ENCODE measurements at regions not wholly inside any gene's neighbourhood (a gene's known extent, or its start where the extent isn't known, plus 50 kb on each side); places are given as distances from the start of the nearest gene placed in this dataset.
"Not testable (repeated sequence)": the region's sequence is repeated elsewhere in the genome, so short reads cannot be mapped to it uniquely, and the experiment has no call there.

DNA sequence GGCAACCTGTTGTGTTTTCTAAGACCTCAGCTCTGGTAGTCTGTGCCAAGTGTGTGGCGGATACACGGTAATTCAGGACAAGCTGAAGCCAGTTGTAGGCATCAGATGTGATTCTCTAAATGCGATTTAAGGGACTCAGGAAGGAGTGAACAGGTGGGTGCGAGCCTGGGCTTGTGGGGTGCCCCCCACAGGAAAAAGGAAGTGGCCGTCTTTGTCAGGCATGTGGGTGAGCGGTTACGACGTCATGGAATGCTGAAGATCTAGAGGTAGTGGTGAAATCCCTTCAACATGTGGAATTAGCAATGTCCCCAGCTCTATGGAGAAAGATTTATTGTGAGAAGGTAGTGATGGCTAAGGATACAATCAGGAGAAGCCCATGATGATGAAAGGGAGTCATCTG lies 95.1 kb upstream of the EXOC2 start:
- no peak for DNase-seq

DNA sequence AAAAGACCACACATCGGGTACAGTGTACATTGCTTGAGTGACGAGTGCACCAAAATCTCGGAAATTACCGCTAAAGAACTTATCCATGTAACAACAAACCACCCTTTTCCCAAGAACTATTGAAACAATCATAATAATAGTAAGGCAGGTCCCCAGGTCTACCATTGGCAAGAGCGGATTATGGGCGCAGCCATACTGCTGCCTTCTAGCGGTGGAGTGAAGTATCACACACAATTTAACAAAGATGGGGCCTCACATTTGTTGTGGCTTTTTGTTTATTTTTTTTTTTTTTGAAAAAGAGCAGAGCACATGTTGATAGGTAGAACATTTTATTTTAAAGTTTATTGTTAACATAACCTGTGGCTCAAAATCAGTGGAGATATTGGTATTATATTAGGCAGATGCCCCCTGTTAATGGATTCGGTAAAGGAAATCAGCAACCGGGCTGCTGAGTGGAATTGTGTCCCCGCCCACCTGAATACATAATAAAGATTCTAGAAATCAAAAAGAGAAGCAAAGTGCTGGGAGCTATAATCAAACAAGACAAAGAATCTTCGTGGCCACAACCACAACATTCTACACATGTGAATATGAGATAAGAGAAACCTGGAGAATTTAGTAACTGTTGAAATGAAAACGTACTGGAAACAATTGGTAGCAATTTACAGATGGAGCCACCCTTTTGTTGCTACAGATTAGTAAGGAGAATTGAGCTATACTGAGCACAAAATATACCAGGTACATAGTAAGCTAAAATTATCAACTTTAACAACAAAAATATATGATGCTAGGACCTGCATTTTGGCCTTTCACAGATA lies 94.2 kb upstream of the EXOC2 start:
- no peak for DNase-seq

DNA sequence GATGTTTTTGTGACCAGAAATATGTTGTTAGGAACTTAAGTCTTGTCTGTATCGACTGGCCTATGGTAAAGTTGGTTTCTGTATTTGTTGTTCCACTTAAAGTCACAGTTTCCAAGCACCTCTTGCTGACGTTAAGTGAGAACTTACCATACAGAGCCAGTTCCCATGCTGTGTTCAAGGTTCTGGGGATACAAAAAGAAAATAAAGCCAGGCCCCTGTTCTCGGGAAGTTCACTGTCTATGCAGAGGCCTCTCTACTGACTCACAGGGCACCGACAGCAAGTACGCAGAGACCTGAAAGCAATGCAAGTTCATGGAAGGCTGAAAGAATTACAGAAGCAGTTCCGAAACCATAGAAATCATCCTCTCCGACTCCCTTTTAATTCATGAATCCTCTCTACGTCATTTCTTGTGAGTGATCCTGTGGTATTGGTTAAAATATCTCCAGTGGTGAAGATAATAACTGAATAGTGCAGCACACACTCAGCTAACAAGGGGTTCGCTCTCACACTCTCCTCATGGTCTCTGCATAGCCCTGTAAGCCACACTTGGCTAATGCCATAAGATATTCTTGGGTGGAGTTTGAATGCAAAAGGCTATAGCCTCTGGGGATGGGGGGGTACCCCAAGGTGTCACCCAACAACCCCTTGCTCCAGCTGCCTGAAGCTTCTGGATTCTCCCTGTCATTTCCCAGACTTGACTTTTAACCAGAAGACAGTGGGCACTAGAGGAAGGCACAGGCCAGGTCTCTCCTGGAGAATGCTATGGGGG lies 91.2 kb upstream of the EXOC2 start:
- no peak for DNase-seq

DNA sequence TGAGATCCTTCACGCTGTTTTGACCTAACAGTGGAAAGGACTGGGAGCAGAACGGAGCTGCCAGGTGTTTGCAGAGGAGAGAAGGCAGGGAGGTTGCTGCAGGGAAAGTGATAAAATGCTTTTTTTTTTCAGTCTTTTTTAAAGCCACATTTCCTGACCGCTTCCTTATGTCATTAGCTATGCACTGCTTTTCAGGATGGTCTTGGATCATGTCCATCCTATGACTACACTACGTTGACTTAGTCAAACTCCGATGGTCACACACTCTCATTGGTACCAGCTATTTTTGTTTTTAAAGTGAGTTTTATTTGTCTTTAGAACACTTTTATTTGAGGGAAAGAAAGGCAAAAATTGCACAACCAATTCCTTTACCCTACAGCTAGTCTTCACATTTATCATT lies 89.2 kb upstream of the EXOC2 start:
- DNase-seq: no peak

DNA sequence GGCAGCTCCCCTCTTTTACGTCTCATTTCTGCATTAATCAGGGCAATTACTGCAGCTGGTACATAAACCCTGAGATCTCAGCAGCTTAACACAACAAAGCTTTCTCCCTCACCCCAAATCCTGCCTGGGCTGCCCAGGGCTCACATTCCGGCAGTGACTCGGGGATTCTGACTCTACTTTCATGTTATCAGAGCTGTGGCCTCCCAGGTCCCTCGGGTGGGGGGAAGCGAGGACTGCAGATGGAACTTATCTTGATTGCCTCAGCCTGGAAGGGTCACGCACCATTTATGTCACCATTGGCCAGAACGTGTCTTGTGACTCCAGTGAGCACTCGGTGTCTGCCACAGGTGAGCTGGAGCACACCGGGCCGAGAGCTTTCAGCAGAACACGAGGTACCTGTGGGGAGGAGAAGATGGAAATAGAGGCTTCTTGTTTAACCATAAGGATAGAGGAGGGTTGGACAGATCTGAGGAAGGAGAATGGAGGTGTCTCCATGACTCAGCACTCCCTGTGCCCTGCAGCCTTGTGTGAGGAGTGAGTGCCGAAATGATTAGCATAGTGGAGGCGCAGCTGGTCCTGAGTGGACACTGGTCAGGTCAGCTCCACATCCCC lies 88.5 kb upstream of the EXOC2 start:
- no peak for DNase-seq

DNA sequence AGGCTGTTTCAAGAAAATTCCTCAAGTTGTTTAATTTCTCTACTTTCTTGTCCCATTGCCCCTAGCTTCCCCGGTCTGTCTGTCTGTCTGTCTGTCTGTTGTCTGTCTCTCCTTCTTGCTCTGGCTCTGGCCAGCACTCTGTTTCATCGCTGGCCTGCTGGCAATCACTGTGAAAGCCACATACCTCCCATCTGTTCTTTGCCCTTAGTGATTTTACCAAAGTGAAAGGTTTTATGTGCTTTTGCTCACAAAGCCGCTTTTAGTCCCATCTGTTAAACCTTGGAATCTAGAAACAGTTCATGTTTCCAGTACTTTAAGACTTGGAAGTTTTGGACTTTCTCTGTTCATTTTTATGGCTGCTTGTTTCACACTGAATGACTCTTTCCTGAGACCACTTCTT lies 87.8 kb upstream of the EXOC2 start:
- no peak for DNase-seq

DNA sequence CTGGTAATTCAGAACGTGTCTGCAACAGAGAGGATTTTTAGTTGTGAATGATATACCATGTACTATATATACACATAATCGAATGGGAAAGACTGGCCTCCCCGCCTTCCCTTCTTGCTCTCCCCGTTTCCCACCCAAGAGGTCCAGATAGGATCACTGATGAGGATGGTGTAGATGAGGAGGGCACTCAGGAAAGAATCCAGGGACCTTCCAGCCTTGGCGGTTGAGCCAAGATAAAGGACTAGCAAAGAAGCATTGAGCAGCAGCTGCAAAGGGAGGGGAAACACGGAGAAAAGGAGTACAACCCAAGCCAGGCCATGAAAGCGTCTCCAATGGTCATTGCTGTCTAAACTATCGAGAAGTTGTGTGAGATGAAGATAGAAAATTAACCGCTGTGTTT lies 84.0 kb upstream of the EXOC2 start:
- no peak for DNase-seq

DNA sequence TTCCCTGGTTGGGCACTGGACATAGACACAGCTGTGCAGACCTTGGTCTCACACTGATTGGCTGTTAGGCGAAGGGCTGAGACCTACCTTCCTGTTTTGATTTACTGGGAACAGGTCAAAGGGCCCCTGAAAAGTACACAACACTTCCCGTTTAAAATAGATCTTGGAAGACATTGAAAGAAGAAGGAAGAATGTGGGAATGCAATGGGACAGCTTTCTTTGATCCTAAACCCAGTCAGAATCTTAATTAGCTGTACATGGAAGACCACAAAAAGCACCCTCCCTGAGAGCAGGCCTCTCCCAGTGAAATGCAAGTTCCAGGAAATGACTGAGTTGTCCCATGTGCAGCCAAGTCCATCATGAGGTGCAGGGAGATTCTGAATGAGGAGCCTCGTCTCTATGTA lies 83.6 kb upstream of the EXOC2 start:
- DNase-seq: no peak

DNA sequence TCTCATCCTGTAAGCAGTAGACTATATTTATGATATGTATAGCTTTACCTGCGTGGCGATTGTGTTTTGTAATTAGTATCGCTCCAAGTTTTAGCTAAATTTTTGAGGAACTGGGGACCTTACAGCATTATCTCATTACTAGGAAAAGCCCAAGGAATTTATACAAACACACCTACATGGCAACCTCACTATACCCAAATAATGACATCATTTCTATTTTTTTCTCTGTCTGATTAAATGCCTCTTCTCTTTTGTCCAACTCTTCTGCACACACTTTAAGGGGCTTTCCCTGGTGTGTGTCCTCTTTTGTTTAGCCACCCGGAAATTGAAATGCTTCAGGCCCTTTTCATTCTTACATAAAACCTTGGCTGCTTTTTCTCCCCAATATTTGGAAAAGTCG lies 82.9 kb upstream of the EXOC2 start:
- DNase-seq: no peak

DNA sequence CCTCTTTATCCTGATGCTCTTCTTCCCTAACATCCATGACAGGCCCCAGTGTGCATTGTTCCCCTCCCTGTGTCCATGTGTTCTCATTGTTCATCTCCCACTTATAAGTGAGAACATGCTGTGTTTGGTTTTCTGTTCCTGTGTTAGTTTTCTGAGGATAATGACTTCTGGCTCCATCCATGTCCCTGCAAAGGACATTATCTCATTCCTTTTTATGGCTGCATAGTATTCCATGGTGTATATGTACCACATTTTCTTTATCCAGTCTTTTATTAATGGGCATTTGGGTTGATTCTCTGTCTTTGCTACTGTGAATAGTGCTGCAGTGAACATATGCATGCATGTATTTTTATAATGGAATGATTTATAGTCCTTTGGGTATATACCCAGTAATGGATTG lies 78.7 kb upstream of the EXOC2 start:
- not testable (repeated sequence) for DNase-seq

DNA sequence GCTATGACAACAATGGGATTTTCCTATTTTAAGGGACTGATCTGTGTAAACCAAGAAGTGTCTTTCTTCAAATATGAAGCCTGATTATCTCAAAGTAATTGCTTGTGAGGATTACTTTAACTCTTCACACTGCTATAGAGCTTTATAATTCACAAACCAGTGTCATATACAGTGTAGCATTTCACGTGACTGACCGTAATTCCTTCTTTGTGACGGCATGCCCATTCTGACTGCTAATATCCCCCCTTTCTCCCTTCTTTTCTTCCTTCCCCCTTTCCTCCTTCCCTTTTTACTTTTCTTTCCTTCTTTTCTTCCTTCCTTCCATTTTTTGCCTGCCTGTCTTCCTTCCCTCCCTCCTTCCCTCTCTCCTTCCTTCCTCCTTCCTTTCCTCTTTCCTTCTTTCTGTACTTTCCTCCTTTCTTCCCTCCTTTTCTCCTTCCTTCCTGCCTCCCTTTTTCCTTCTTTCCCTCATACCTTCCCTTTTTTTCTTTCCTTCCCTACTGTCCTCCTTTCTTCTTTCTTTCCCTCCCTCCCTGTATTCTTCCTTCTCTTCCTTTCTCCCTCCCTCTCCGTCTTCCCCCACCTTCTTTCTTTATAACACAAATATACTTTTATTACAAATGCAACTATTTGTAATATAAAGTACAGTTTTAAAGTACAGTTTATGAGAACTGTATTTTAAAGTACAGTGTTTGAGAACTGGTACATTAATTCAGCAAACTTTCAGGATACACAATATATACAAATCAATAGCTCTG lies 75.0 kb upstream of the EXOC2 start:
- DNase-seq: no peak

DNA sequence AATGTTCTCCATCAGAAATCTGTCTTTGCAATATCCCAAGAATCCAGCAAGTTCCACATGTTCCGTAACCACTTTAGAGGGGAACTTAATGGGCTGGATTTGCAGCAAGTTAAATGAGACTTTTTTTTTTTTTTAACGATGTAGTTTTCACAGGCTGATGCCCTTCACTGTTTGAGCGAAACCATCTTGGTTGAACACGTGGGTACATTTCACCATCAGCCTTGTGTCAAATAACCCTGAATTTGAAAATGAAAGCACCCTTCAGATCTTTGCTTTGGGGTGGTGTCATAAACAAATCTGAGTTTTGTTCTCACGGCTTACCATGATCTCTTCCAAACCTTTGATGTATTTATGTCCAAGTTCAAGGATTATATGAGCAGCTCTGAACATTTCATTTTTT lies 73.7 kb upstream of the EXOC2 start:
- DNase-seq: no peak

DNA sequence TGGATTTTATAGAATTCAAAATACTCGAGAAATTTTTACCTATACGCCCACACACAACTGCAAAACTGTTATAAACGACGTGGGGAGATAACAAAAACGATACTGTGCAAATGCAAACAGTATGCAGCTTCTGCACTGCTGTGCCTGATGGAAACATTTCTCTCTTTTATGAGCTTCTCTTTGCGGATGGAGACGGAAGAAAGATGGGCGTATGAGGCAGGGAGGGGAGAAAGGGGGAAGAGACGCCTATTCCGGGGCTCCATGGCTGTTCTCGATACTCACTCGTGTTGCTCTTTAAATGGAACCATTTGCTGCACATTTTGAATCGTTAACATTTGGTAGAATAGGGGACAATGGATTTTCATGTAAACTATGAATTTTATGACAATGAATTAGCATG lies 69.1 kb upstream of the EXOC2 start:
- no peak for DNase-seq

DNA sequence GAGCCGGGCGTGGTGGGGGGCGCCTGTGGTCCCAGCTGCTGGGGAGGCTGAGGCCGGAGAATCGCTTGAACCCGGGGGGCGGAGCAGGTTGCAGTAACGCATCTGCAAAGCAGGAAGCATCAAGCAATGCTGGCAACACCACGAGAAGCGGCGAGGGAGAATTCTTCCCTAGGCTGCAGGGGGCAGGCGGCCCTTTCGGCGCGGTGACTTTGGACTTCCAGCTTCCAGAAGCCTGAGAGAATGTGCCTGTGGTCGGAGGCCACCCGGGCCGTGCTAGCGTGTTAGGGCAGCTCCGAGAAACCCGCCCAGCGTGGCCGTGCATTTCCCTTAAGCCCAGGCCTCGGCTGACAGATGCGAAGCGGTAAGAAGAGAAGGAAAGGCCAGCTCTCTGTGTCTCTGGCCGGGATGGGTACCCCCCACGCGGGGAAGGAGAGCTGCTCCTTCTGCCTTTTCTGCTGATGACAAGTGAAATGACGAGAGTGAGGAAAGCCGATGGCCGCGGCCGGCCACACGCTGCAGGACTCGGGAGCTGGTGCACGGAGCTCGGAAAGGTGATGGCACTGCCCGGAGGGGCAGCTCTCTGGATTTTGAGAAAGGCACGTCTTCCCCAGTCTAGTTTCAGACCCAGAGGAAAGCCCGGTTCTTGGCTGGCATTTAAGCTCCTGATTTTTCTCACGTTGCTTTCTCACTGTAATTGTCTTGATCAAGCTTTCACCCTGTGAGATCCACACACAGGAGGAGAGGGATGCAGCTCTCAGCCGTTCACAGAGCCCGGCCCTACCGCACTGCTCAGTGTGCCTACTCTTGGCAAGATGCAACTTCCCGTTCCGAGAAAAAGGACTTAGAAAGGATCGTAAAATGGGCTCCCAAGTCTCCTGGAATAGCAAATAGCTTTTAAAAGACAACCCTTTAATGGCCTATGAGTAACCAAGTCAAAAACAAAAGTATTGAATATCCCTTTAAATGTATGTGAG lies 68.3 kb upstream of the EXOC2 start:
- no peak for DNase-seq

DNA sequence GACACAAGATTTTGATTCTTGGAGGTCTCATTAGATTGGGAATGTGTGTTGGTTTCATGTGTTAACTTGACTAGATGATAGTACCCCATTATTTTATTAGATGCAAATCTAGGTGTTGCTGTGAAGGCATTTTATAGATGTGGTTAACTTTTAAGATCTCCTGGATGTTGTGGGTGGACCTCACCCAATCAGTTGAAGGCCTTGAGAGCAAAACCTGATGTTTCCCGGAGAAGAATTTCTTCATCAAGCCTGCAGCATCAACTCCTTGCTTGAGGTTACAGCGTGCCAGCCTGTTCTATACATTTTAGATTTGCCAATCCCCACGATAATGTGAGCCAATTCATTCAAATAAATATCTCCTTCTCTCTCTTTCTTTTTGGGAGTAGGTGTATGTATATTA lies 66.8 kb upstream of the EXOC2 start:
- no peak for DNase-seq

DNA sequence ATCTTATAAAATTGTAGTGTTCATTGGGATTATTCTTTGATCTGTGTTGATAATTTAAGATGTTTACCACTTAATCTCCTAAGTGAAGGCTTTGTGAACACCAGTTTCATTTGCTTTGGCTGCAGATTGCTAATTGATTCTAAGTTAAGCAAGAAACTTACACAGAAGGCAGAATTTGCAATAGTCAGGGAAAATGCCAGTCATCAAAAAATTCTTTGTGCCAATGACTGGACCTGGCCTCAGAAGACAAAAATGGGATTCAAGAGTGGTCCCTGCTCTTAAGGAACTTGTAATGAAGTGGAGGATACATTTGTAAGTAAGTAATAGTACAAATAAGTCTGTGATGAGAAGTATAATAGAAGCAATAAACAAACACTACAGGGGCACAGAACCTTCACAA lies 63.3 kb upstream of the EXOC2 start:
- no peak for DNase-seq

DNA sequence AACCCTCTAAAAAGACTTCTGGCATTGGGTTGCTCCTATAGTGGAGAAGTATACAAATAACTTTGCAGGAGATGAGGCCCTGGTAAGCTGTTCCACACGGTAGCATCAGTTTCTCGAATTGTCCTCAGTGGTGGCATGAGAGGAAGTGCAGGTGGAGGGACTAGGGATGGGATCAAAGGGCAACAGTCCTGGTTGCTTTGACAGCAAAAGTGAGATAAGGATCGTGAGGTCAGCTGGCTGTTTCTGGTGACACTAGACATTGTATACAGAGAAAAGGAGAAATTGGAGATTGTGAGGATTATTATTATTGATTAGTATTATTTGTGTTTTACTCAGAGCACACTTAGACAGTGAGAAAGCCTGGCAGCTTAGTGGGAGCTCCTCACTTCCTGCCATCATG lies 61.3 kb upstream of the EXOC2 start:
- DNase-seq: no peak

DNA sequence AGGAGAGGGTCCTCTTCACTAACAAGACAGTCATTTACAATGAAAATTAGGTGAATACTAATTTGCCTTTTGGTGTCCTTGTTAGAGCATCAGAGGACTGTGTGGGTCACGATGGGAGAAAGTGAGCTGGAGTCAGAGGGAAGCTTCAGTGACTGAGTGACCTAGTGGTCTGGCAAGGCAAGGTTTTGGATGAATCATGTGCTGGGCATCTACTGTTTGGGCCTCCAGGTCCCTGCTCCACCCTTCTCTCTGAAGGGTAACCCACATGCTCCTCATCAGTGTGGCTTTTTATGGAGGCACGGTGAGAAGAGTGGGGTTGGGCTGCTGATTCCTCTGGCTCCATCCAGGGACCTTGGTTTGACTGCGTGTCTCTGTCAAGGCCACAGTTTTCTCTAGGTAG lies 60.5 kb upstream of the EXOC2 start:
- DNase-seq: no peak

DNA sequence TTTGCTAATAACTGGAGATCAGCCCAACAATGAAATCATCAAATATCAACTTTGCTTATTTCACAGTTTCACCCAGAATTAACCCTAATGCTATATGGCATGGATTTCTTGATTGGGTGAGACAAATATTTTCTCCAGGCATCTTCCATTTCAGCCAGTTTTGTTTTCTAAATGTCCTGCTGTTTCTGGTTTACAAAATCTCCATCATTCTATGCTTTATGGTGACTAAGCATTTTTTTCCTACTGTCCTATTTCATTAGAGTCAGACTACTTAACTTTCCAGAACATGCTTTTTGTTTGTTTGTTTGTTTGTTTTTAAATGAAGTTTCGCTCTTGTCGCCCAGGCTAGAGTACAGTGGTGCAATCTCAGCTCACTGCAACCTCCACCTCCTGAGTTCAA lies 59.5 kb upstream of the EXOC2 start:
- DNase-seq: no peak

DNA sequence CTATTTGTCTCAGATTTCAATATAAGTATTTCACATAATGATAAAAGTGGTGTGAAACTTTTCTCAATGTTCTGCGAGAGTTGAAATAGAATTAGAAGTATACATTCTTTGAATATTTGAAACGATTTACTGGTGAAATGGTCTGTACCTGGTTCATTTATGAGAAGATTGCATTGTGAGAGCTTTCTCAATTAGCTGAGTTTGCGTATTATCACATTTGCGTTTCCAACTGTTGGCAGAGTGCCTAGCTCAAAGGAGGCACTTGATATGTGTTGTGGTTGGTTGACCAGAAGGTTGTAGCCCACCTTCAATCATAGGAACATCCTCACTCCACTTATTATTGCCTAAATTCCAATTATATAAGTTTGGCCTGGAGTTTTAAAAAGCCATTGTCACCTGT lies 58.8 kb upstream of the EXOC2 start:
- DNase-seq: no peak

DNA sequence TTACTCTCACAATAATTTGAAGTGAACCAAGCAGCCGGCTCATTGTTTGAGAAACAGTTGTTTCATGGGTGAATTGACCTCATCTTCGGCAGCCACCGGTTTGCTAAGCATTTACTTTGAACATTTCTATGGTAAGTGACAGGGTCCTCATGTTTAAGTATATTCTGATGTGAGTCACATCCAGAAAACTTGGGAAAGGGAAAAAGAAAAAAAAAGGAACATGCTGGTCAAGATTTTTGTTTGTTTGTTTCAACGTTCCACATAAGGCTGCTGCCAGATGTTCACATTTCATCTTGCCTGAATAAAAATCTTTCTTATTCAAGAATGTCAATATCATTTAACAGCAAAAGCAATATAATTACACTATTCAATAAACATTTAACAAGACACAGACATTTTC lies 55.0 kb upstream of the EXOC2 start:
- DNase-seq: no peak

DNA sequence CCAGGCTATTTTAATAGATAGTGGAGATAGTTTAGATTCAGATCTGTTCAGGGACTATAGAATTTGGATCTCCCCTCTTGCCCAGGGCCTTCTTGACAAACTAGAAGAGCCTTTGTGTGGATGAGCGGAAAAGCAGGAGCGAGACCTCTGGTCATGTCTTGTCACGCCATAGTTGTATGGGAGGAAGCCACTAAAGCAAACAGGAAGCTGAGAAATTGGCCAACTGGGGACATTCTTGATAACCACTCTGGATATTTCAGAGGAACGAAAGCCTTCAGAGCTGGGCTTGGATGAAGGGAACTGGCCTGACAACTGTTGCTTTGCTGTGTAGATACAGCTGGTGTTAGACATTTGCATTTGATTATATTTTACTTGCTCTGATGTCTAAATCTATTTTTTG lies 54.1 kb upstream of the EXOC2 start:
- no peak for DNase-seq
